OCI-M2 (cell line): ENCODE measurements at regions not wholly inside any gene's neighbourhood (a gene's known extent, or its start where the extent isn't known, plus 50 kb on each side); places are given as distances from the start of the nearest gene placed in this dataset.
"Not testable (repeated sequence)": the region's sequence is repeated elsewhere in the genome, so short reads cannot be mapped to it uniquely, and the experiment has no call there.

Experiments
- DNase-seq: peaks from one replicate; lab custom pipeline; 2025; ENCODE audit not compliant: unreplicated experiment; lab: John Stamatoyannopoulos, UW

GRCh38 chr21:22253761-22254160, 1255.6 kb downstream of the NCAM2 start:
- DNase-seq, result no peak

DNA sequence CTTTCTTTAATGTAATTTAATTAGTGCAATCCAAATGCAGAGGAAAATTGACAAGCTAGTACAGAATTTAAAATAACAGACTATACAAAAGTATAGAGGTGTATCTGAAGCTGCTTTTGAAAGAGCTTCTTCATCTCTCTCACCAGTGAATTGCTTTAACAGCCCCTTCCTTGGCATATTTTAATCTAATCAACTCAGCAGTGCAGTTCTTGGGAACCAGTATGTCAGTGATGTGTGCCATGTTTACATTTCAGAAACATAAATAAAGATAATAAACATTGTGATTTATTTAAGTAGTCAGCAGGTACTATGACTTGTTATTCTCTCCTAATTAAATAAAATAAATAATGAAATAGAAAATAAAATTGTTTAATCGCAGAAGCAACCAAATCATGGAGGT, 1260.6 kb downstream of the NCAM2 start:
- no peak for DNase-seq

GRCh38 chr21:22260274-22260673, 1262.1 kb downstream of the NCAM2 start:
- no peak for DNase-seq

- no peak for DNase-seq
Measured at GRCh38 chr21:22263890-22264289, 1265.7 kb downstream of the NCAM2 start.

DNA sequence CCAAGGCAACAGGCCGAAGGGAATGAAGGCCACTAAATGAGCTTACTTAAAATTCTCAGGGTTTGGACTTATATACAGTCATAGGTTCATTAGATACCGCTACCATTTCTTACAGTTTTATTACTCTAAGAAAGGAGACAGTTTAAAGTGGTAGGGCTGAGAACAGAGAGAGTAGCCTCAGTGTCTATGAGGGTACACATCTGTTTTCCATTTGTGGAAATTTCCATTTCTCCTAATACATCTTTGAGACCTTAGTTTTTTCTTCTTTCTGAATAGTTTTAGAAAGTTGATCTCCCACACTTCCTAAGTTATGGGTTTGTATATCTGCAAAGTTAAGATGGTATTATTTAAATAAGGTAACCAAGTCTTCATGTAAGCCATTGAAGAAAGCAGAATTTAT, 1279.1 kb downstream of the NCAM2 start:
- DNase-seq, result no peak

- DNase-seq, result no peak
Measured at GRCh38 chr21:22278366-22278765, 1280.2 kb downstream of the NCAM2 start.

- DNase-seq, result no peak
Measured at GRCh38 chr21:22280851-22281250, 1282.6 kb downstream of the NCAM2 start.

DNA sequence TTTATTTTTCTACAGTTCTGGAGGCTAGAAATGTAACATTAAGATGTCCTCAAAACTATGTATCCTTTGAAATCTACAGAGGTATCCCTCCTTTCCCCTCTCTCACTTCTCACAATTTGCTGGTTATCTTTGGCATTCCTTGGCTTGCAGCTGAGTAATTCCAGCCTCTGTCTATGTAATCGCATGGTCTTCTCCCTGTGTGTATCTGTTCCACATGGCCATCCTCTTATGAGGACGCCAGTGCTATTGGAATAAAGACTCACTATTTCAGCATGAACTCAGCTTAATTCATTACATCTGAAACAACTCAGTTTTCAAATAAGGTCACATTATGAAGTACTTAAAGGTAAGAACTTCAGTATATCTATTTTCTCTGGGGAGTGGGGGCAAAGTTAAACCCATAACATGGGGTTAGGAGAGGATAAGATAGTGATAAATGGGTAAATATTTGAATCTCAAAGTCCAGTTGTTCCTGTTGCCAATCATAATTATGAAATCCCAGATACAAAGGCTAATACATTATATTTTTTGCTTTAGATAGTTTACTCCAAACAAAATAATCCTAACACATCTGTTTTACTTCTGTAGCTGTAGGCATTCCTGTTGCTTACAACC, 1290.8 kb downstream of the NCAM2 start:
- DNase-seq, result no peak

DNA sequence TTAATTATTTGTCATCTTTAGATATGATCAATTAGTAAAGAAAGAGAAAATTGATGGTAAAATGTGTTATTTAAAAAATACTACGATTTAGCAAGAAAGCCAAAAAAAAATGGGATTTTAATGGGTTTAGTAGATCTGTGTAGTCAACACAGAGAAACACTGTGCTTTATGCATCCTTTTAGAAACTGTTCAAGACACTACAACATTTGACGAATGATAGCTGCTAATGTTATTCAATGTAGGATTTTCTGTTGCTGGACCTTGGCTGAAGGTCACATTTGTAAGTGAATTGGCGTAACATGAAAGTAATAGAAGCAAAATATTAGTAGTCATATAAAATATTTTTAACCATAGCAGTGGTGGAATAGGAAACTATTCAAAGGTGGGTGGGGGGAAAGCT, 1293.9 kb downstream of the NCAM2 start:
- DNase-seq, result no peak

- no peak for DNase-seq
Measured at GRCh38 chr21:22297575-22297974, 1299.4 kb downstream of the NCAM2 start.

- DNase-seq, result no peak
Measured at GRCh38 chr21:22311741-22312462, 1313.7 kb downstream of the NCAM2 start.

DNA sequence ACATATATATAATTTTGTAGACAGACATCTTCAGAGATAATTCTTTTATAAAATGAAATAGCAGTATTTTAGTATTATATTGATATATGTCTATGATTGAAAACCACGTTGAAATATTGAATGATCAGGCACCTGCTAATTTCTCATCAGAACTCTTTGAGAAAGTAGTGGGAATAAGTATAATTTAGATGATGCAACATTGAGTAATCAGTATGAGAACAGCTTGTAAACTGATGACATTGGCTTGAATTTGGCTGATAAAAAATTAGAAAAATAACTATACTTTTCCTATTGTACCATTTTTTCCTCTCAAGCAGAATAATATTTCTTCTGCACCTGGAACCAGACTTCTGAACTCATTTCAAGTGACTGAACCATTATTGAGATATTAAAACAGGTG, 1316.8 kb downstream of the NCAM2 start:
- no peak for DNase-seq

DNA sequence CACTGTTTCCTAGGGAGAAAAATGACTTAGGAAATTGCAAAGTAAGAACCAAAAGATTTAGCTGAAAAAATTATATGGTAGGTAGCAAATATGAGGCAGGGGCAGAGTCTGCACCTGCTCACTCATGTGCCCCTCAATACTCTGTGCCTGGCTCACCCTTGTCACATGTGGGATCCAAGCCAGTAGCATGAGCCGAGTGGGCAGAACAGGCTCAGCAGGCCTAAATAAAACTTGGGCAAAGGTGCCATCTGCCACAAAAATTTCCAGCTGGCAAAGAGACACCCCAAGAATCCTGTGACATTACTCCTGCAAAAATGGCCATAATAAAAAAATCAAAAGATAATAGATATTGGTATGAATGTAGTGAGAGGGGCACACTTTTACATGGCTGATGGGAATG, 1321.2 kb downstream of the NCAM2 start:
- no peak for DNase-seq

GRCh38 chr21:22342889-22343288, 1344.7 kb downstream of the NCAM2 start:
- DNase-seq, result no peak

DNA sequence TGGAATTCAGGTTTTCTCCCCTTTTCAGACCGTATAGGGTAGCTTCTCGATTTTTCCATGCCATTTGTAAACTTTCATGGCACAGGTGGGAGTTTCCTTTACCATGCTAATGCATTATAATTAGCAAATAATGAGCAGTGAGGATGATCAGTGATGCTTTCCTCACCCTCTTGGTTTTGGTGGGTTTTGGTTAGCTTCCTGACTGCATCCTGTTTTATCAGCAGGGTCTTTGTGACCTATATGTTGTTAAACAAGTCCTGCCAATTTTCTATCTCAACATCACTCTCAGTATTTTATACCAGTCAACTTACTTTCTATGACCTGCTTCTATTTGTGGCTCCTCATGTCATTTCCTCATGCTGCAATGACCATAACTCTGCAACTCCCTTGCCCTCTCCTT, 1345.1 kb downstream of the NCAM2 start:
- DNase-seq, result no peak

DNA sequence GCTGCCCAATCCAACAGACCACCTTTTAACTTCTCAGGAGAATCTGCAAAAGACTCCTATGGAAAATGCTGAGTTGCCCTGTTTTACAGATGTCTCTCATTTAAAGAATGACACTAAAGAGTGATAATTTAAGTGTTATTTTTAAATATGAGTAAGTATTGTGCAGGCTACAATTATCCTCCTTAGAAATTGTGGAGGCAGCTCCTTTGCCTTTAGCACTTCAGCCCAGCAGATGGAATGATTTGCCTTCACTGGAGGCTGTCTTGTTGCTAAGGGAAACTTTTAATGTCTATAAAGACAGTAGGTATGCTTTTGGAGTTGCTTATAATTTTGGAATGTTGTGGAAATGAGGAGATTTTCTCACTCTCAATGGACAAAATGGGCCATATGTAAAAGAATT, 1345.5 kb downstream of the NCAM2 start:
- DNase-seq, result no peak

DNA sequence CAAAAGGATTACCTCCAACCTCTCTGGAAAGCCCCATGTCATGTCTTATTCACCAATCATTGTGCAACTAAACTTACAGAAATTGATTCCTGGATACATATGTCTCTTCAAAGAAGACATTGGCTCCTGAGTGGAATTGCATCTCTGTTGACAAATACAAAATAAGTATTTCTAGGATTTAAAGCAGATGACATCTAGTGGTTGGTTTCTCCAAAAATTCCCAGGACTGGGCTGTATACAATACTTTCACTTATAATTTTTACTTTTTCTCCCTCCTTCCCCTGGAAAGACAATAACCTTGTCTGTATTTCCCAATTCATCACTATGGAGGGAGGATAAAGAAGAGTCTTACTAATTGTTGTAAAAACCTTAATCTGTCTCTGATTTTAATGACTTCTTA, 1347.4 kb downstream of the NCAM2 start:
- no peak for DNase-seq

GRCh38 chr21:22346576-22346975, 1348.4 kb downstream of the NCAM2 start:
- DNase-seq, result no peak

DNA sequence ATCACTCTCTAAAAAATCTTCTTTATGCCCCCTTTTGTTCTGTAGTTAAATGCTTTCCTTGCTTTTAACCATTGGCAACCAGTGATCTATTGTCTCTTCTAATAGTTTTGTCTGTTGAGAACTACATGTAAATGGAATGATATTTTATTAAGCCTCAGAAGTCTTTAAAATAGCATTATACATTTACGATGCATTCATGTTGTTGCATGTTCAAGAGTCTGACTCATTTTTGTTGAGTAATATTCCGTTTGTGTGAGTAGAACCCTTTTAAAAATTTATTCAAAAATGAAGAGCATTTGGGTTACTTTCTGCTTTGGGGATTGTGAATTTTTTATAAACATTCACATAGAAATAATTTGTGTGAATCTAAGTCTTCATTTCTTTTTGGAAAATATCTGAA, 1352.9 kb downstream of the NCAM2 start:
- no peak for DNase-seq

- no peak for DNase-seq
Measured at GRCh38 chr21:22352088-22352487, 1353.9 kb downstream of the NCAM2 start.

DNA sequence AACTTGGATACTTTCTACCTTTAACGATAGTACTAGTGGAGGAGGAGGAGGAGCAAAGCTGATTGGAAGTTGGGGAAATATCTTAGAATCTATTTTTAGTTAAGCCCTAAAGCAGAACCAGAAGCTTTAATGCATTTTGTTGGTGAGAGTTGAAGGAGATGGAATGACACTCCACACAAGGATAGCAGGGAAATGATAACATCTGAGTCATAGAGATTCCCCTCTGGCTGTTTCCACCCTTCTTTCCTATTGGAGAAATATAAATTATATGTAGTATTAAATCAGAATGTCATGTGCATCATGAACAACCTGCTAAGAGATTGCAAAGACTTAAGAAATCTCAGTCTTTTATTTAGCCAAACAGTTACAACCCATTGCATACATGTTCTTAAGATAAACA, 1357.7 kb downstream of the NCAM2 start:
- no peak for DNase-seq

DNA sequence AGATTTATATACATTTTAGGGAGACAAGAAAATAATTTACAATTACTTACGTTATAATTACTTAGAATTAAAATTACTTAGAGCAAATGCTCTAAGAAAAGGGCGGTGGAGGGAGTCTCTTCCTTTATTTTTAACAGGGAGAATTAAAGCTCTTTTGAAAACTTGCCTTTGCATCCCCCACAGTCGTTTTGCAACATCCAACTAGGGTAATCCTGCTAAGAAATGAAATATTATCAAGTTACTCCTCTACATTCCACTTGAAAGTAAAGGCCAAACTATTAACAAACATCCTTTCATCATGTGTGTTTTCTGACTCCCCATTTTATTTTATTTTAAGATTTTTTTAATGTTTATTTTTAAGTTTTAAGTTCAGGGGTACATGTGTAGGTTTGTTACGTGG, 1358.5 kb downstream of the NCAM2 start:
- no peak for DNase-seq

- DNase-seq, result not testable (repeated sequence)
Measured at GRCh38 chr21:22359599-22359998, 1361.4 kb downstream of the NCAM2 start.
